ENCODE measurements at regions not wholly inside any gene's neighbourhood (a gene's known extent, or its start where the extent isn't known, plus 50 kb on each side); places are given as distances from the start of the nearest gene placed in this dataset.

GRCh38 chr5:164652276-164652660 is 1146.8 kb downstream of the MAT2B start:
- FAIRE-seq (no peak), ATAC-seq (no peak), DNase-seq (no peak)
- 64 to 69% methylated on average over 1 of the region's 1 CpG for WGBS, 2 donors
- TF ChIP-seq CTCF (IDR thresholded peaks at IDR 0.05) = no peak
- intact Hi-C loops (cut with DNase I) = no loop called here
- no peaks in the 10 kb centered on the region for H3K36me3 ChIP-seq
- H3K4me3 ChIP-seq = no peak overlapping the region
- no peaks in the 10 kb centered on the region for H3K4me1 ChIP-seq
- H3K27ac ChIP-seq = no peak overlapping the region
- no peaks in the 10 kb centered on the region for H3K27me3 ChIP-seq
- H3K9me3 ChIP-seq = no peaks in the 10 kb centered on the region

- intact Hi-C loops (cut with DNase I) = no loop called here
- no peak for ATAC-seq
- 64 to 72% methylated on average over 2 of the region's 2 CpGs for WGBS, 2 donors
Observed at GRCh38 chr5:164663198-164663989, 1158.0 kb downstream of the MAT2B start.

GRCh38 chr5:164671640-164672039 is 1166.2 kb downstream of the MAT2B start:
- H3K27me3 ChIP-seq = no peaks in the 10 kb centered on the region
- no peaks in the 10 kb centered on the region for H3K4me1 ChIP-seq
- H3K4me3 ChIP-seq = no peak overlapping the region
- DNase-seq = no peak
- WGBS, 2 donors = 47 to 58% methylated on average over 3 of the region's 3 CpGs
- intact Hi-C loops (cut with DNase I) = no loop called here
- no peaks in the 10 kb centered on the region for H3K9me3 ChIP-seq
- H3K27ac ChIP-seq = no peak overlapping the region
- H3K36me3 ChIP-seq = no peaks in the 10 kb centered on the region
- no peak for TF ChIP-seq CTCF (IDR thresholded peaks at IDR 0.05)
- no peak for FAIRE-seq
- ATAC-seq = no peak

More at GRCh38 chr5:164663198-164663989, 1158.0 kb downstream of the MAT2B start:
- TF ChIP-seq CTCF (IDR thresholded peaks at IDR 0.05) = no peak
- Histone ChIP-seq H3K4me1 (no peaks in the 10 kb centered on the region), H3K9me3 (no peaks in the 10 kb centered on the region), H3K4me3 (no peak overlapping the region), H3K27ac (no peak overlapping the region), H3K36me3 (no peaks in the 10 kb centered on the region), H3K27me3 (no peaks in the 10 kb centered on the region)
- DNase-seq = no peak
- no peak for FAIRE-seq

GRCh38 chr5:164672205-164672604 is 1166.8 kb downstream of the MAT2B start:
- Histone ChIP-seq H3K9me3 (no peaks in the 10 kb centered on the region), H3K4me3 (no peak overlapping the region), H3K4me1 (no peaks in the 10 kb centered on the region), H3K36me3 (no peaks in the 10 kb centered on the region), H3K27me3 (no peaks in the 10 kb centered on the region), H3K27ac (no peak overlapping the region)
- FAIRE-seq (no peak), DNase-seq (no peak), ATAC-seq (peak in 1 of 4 donors; percentile 41)
- intact Hi-C loops (cut with DNase I) = no loop called here
- 18 to 22% methylated on average over 4 of the region's 4 CpGs for WGBS, 2 donors
- no peak for TF ChIP-seq CTCF (IDR thresholded peaks at IDR 0.05)

- no peak for TF ChIP-seq CTCF (IDR thresholded peaks at IDR 0.05)
- DNase-seq = no peak
- no peak overlapping the region for H3K27ac ChIP-seq
- FAIRE-seq = no peak
- H3K36me3 ChIP-seq = no peaks in the 10 kb centered on the region
- WGBS, 2 donors = 55 to 72% methylated on average over 3 of the region's 3 CpGs
- no peaks in the 10 kb centered on the region for H3K9me3 ChIP-seq
- intact Hi-C loops (cut with DNase I) = no loop called here
- ATAC-seq = no peak
- no peak overlapping the region for H3K4me3 ChIP-seq
- H3K27me3 ChIP-seq = no peaks in the 10 kb centered on the region
- no peaks in the 10 kb centered on the region for H3K4me1 ChIP-seq
Observed at GRCh38 chr5:164672931-164673694, 1167.7 kb downstream of the MAT2B start.

Data from pancreas (tissue), 10 donors.